HG03460 (cell line): ENCODE measurements at regions not wholly inside any gene's neighbourhood (a gene's known extent, or its start where the extent isn't known, plus 50 kb on each side); places are given as distances from the start of the nearest gene placed in this dataset.
"Not testable (repeated sequence)": the region's sequence is repeated elsewhere in the genome, so short reads cannot be mapped to it uniquely, and the experiment has no call there.

Experiments used
- ATAC-seq: cut with Tn5 transposase; IDR thresholded peaks from one replicate; pipeline ENCODE4 v1.9.1; 2021; ENCODE audit not compliant: unreplicated experiment

DNA sequence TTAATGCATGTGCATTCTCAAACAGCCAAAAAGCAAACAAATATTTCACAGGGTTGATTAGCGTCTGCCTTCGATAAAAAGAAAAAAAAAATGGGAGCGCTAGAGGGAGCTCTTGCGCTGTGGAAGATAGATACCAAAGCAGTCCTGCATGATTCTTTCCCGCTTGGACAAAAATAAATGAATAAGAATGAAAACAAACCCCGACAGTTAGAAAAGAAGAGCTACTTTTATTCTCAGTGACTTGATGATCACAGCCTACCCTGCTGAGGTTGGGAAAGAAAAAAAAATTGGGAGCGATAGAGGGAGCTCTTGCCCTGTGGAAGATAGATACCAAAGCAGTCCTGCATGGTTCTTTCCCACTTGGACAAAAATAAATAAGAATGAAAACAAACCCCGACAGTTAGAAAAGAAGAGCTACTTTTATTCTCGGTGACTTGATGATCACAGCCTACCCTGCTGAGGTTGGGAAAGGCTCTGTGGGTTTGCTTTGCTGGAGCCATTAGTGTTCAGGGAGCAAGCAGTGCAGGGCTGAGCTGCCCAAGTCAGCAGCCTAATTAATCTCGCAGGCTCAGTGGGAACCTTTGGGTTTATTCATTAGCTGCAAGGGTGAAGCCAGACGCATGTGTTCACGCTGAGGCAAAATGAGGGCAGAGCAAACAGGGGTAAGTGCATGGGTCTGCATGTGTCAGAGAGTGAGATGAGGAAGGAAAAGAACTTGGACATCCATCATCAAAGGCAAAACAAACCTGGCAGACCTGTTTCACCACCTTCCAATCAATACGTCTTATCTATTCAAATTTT, 249.3 kb upstream of the PRKX start:
- ATAC-seq, result no peak

DNA sequence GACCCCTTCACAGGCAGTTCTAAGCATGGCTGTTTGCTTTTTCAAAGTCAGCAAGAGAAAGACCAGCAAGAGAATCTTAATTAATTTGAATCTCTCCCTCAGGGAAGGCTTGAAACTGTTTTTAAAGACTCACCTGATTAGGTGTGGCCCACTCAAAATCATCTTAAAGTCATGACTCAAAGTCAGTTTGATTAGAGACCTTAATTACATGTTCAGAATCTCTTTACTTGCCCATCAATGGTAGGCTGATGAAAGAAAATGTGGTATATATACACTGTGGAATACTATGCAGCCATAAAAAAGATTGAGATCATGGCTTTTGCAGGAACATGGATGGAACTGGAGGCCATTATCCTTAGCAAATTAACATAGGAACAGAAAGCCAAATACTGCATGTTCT, 247.5 kb upstream of the PRKX start:
- ATAC-seq, result no peak

DNA sequence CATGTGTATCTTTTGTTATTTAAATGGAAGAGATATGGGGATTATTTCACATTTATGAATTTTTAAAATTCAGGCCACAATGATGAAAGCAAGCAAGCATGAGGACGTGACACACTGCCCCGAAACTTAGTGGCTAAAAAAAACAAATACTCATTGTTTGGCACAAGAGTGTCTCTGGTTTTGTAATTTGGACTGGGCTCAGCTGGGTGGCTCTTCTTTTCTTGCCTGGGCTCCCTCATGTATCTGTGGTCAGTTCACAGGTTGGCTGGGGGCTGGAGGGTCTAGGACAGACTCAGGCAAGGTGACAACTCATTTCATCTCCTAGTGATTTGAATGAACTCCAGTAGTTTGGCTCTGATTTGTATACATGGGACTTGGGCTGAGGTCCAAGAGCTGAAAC, 238.4 kb upstream of the PRKX start:
- no peak for ATAC-seq

DNA sequence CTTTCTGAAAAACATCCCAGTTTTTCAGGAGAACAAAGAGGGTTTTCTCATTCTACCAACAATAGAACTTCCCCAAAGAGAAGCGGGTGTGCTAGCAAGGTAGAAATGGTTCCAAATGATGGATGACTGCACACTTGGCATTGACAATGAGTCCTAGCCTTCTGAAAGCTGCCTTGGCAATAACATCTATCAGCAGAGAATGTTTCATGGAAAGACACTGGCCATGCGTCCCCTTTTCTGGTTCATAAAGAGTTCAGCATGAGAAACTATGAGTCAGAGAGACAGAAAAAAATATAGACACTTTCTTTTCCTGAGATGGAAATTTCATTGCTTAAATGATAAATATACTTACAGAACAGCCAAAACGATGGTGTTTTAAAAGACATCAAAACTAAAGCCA, 236.9 kb upstream of the PRKX start:
- no peak for ATAC-seq

DNA sequence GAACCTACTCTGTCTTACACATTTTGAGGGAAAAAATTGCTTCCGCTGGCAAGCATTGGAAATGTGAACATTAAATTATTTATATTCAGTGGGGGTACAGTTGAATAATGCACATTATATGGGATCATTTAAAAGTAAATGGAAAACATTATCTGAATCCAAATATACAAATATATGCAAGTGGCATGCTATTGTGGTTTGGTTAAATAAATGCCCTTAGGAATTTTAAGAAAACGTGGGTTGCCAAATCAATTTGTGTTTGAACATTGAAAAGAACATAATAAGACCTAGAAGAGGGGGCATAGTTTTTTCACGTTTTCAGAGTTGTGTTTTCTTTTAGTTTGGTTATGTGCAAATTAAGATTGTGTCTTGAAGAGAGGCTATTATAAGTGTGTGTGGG, 230.5 kb upstream of the PRKX start:
- ATAC-seq, result no peak

DNA sequence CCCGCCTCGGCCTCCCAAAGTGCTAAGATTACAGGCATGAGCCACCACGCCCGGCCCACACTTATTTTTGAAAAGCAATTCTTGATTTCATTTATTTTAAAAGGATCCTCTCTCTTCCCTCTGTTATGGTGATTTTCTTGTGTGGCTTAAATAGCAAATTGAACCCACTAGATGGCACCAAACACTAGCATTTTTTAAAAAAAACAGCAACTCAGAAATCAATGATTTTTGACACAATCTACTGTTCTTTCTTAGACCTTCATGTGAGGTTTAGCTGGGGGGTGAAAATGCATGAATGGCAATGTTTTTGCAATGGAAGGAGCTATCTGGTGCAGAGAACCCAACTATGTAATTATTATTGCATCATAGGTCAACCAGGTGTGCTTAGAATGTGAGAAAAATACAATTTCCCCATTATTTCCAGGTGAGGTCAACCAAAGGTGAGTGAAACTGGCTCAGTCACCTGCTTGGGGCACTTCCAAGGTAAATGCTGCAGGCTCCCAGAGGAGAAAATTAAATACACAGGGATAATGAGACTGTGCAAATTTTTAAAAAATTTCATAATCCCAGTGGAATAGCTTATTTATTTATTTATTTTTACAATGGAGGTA, 226.7 kb upstream of the PRKX start:
- no peak for ATAC-seq

DNA sequence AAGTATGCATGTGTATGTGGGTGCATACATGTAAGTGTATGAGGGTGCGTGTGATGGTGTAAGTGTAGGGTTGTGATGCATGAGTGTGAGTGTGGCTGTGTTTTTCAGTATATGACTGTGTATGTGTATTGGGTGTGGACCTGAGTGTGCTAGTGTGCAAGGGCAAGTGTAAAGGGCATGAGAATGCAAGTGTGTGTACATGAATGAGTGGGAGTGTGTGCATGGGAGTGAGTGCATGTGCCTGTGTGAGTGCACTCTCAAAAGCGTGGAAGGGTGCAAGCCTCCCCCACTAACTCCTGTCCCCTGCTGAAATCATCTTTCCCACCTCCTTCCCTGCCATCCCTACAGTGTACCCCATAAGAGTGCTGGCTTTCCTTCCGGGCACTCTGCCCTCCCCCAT, 225.1 kb upstream of the PRKX start:
- no peak for ATAC-seq

DNA sequence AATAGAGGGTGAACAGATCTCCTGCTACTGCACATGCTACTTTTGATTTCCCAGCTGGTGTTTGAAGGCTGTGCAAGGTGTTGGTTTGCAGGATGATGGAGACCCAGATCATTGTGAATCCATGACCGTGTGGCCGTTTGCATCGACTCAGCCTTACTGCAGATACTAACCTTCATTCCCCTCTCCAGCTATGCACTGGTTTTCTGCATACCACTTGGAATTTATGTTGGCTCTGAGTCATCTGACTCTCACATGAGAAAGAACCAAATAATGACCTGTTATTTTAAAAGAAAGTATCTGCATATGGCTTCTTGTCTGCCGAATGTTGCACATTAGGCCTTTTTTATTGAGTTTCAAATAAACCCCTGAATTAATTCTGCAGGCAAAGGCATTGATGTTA, 221.7 kb upstream of the PRKX start:
- not testable (repeated sequence) for ATAC-seq

DNA sequence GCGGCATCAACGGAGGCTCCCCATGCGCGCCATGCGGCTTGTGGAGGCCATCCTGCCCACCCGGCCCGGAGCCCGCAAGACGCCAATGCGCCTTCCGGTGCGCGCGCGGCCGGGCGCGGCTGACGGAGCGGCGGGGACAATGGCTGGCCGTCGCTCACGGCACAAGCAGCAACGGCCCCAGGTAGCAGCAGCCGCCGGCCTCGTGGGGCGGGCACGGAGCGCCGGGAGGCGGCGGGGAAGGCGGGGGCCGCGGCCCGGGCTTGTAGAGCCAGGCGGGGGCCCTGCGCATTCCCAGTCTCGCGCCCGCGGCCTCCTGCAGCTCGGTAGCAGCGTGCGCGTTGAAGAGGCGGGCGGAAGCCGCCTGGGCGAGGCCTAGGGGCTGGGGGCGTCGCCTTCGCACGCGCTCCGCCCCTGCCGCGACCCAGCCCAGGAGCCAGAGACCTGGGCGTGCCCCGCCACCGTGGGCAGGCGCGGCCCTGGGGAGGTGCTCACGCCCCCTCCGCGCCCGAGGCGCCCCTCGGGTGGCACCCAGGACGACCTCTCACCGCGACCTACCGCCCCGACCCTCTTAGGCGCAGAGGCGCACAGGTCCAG, 207.1 kb upstream of the PRKX start:
- peak; percentile 96 for ATAC-seq

DNA sequence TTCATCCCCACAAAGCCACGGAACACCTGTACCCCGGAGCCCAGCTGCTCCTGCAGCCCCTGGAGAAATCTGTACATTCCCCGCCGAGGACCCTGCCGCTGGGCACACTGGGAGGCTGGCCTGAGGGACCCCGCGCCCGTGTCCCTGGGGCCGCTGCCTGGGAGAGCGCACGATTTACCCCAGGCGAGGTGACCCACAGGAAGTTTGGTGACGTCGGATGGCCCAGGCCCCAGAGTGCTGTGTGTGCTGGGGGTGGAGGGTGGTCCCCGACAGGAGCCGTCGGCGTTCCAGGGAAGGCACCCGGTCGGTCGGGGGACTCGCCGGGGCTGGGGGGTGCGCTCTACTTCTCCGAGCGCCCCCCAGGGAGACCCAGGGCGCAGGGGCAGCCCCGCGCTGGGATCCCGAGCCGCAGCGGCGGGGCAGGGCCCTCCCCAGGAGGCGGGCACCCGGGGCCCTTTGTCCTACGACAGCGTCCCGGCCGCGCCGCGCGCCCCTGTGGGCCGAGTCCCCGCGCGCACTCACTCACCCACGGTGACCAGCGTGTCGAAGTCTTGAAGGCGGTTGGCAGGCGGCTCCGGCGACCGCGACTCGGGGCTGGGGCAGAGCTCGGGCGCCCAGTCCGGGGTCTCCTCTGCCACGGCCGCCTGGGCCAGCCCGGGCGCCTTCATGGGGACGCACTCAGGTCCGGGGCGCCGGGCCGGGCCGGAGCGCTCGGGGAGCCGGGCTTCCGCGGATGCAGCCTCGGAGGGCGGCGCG, 206.4 kb upstream of the PRKX start:
- peak; percentile 40 for ATAC-seq

DNA sequence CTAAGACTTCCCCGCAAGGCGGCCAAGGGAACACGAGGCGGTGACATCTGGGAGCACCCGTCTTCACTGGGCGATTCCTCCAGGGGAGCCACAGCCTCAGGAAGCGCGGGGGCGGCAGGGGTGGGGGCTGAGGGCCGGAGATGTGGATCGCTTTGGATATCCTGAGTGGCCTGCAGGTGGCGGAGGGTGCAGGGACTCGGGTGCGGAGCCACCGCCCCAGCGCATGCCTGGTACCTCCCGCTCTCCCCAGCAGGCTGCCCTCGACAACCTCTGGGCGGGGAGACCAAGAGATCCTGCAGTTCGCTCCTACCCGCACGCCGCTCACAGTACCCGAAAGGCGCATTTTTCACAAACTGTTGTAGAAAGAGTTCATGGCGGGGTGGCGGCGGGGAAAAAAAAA, 201.4 kb upstream of the PRKX start:
- not testable (repeated sequence) for ATAC-seq

DNA sequence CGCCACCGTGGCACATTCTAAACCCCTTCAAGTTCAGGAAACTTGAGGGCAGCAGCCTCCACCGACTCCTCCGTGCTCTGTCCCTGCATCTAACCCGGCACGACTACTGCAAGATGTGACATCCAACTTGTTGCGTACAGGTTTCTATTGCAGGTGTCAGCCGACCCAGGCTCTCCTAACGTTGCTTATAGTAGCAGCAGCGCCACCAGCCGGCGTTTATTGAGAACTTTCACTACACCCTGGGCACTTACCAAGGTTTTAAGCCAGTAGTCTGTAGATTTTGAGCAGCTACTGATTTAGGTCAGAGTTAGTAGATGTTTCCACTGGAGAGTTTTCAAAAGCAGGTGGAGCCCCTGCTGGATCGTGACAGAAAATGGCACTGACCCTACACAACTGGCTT, 200.6 kb upstream of the PRKX start:
- ATAC-seq, result not testable (repeated sequence)

DNA sequence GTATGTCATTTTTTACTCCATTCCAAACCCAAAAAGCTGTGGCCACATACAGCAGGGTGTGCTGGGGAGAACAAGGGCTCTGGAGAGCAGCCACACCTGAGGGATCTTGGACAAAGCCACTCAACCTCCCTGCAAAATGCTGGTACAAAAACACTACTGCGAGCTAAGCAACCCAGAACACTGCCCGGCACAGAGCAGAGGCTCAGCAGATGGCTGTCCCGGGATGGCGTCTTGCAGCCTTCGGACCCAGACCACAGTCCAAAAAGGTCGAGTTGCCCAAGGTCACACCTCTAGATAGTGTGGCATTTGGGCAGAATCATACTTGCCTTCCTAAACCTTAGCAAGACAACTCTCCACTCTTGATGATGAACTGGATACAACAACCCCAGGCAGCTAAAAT, 197.6 kb upstream of the PRKX start:
- not testable (repeated sequence) for ATAC-seq

DNA sequence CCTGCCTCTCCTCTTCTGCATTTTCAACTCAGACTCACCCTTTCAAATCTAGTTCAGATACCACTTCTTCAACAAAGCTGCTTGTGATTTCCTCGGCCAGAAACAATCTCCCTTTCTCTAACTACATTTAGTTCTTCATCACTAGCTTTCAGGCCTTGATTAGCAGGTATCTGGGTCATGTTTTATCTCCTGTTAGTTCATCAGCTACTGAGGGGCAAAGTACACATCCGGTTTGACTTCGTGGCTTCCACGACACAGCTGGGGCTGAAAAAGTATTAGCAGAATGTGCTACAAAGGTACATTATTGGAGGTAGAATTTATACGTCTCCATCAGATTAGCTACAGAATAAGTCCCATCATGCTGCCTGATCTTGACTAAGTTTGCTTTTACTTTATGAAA, 197.2 kb upstream of the PRKX start:
- not testable (repeated sequence) for ATAC-seq

DNA sequence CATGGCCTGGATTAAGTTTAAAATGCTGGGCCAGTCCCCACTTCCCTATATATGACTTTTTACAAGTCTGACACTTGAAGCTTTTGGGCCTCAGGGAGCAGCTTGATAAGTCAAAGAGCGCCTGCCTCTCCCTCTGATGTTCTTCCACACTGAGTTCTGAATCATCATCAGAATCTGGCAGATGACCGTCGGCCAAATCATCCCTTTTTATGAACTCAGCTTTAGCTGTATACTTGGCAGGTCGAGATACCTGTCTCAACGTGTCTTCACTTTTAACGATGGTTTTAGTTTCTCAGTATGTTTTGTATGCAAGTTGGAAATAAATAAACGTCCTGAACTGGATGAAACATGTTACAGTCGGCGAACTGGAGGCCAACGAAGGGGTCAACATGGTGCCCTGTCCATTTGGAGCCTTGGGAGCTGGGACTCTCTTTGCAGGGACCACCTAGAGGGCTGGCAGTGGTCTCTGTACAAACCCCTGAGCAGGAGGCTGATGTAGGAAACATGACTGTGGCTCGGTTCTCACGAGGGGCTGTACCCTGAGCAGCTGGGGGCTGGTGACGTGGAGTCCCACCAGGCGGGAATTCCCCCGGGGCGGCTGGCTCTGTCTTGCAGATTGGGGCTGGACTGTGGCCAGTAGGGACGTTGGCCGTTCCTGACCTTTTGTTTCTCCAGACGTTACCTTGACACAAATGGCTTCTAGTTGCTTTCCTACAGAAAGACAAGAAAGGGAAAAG, 192.2 kb upstream of the PRKX start:
- not testable (repeated sequence) for ATAC-seq

DNA sequence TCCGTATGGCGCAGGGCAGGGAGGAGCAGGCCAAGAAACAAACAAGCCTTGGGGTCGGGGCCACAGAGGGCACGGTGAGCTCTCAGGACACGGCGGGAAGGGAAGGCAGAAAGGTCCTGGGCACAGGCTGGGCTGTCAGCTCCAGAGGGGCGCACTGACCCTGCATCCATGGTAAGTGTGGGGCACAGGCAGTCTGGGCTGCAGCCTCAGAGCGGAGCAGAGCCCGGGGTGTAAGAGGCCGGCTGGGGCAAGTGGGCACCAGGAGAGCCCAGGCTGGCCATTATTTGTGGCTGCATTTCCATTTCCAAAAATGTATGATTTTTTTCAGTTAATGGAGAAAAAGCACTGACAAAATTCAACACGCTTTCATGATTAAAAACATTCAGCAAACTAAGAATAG, 188.8 kb upstream of the PRKX start:
- ATAC-seq, result not testable (repeated sequence)

DNA sequence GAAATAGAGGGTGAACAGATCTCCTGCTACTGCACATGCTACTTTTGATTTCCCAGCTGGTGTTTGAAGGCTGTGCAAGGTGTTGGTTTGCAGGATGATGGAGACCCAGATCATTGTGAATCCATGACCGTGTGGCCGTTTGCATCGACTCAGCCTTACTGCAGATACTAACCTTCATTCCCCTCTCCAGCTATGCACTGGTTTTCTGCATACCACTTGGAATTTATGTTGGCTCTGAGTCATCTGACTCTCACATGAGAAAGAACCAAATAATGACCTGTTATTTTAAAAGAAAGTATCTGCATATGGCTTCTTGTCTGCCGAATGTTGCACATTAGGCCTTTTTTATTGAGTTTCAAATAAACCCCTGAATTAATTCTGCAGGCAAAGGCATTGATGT, 183.3 kb upstream of the PRKX start:
- not testable (repeated sequence) for ATAC-seq

DNA sequence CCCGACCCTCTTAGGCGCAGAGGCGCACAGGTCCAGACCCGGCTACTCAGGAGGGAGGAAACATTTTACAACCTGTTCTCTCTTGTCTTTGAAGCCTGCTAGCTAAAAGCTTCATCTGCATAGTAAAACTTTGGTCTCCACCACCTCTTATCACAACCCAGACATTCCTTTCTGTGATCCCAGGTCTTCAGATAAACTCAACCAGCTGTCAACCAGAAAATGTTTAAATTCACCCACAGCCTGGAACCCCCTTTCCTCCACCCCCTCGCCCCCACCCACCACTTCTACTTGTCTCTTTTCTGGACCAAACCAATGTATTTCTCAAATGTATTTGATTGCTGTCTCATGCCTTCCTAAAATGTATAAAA, 169.1 kb upstream of the PRKX start:
- not testable (repeated sequence) for ATAC-seq

DNA sequence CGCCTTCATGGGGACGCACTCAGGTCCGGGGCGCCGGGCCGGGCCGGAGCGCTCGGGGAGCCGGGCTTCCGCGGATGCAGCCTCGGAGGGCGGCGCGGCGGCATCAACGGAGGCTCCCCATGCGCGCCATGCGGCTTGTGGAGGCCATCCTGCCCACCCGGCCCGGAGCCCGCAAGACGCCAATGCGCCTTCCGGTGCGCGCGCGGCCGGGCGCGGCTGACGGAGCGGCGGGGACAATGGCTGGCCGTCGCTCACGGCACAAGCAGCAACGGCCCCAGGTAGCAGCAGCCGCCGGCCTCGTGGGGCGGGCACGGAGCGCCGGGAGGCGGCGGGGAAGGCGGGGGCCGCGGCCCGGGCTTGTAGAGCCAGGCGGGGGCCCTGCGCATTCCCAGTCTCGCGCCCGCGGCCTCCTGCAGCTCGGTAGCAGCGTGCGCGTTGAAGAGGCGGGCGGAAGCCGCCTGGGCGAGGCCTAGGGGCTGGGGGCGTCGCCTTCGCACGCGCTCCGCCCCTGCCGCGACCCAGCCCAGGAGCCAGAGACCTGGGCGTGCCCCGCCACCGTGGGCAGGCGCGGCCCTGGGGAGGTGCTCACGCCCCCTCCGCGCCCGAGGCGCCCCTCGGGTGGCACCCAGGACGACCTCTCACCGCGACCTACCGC, 168.6 kb upstream of the PRKX start:
- peak; percentile 96 for ATAC-seq

DNA sequence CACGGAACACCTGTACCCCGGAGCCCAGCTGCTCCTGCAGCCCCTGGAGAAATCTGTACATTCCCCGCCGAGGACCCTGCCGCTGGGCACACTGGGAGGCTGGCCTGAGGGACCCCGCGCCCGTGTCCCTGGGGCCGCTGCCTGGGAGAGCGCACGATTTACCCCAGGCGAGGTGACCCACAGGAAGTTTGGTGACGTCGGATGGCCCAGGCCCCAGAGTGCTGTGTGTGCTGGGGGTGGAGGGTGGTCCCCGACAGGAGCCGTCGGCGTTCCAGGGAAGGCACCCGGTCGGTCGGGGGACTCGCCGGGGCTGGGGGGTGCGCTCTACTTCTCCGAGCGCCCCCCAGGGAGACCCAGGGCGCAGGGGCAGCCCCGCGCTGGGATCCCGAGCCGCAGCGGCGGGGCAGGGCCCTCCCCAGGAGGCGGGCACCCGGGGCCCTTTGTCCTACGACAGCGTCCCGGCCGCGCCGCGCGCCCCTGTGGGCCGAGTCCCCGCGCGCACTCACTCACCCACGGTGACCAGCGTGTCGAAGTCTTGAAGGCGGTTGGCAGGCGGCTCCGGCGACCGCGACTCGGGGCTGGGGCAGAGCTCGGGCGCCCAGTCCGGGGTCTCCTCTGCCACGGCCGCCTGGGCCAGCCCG, 167.9 kb upstream of the PRKX start:
- not testable (repeated sequence) for ATAC-seq
